KMS-11 (cell line): ENCODE measurements at regions not wholly inside any gene's neighbourhood (a gene's known extent, or its start where the extent isn't known, plus 50 kb on each side); places are given as distances from the start of the nearest gene placed in this dataset.

Experiments
- H2AFZ ChIP-seq: fragments of 200-600 bp; sonication (generic); 2 replicates; pipeline ENCODE4 v1.6.1; 2016; ENCODE audit warnings: antibody characterized with exemption, mixed run types, low read depth
- H3K27ac ChIP-seq: fragments of 200-600 bp; sonication (generic); 2 replicates; pipeline ENCODE4 v1.6.1; 2016; ENCODE audit warnings: mild to moderate bottlenecking, mixed run types
- H3K27me3 ChIP-seq: fragments of 200-600 bp; sonication (generic); 2 replicates; pipeline ENCODE4 v1.6.1; 2017; ENCODE audit warnings: mild to moderate bottlenecking, low read depth, mixed run types, moderate library complexity; ENCODE audit not compliant: insufficient read depth
- H3K36me3 ChIP-seq: fragments of 200-600 bp; sonication (generic); 2 replicates; pipeline ENCODE4 v1.6.1; 2017; ENCODE audit warnings: mild to moderate bottlenecking, mixed run types; ENCODE audit not compliant: insufficient read depth
- H3K4me1 ChIP-seq: fragments of 200-600 bp; sonication (generic); 2 replicates; pipeline ENCODE4 v1.6.1; 2016; ENCODE audit warnings: mild to moderate bottlenecking, low read depth, mixed run types; ENCODE audit not compliant: poor library complexity, severe bottlenecking
- H3K4me2 ChIP-seq: fragments of 200-600 bp; sonication (generic); 2 replicates; pipeline ENCODE4 v1.7.0; 2016; ENCODE audit warnings: mild to moderate bottlenecking, mixed run types
- H3K4me3 ChIP-seq: fragments of 200-600 bp; sonication (generic); IDR thresholded peaks from 2 replicates; pipeline ENCODE4 v1.6.1; 2017; ENCODE audit warnings: low read depth, low read length, mixed read lengths; ENCODE audit not compliant: insufficient read depth
- H3K79me2 ChIP-seq: fragments of 200-600 bp; sonication (generic); 2 replicates; pipeline ENCODE4 v1.6.1; 2016; ENCODE audit warnings: low read depth, mixed run types; ENCODE audit not compliant: insufficient read depth
- H3K9ac ChIP-seq: fragments of 200-600 bp; sonication (generic); 2 replicates; pipeline ENCODE4 v1.6.1; 2016; ENCODE audit warnings: mild to moderate bottlenecking, mixed run types
- H4K20me1 ChIP-seq: fragments of 200-600 bp; sonication (generic); 2 replicates; pipeline ENCODE4 v1.6.1; 2016; ENCODE audit warnings: mild to moderate bottlenecking, mixed run types; ENCODE audit not compliant: insufficient read depth
- TF ChIP-seq, protein P1 (sequence below): fragments of 200-600 bp; sonication (generic); conservative IDR thresholded peaks from 2 replicates; pipeline ENCODE4 v1.6.1; 2017; ENCODE audit warnings: low read depth, mild to moderate bottlenecking, antibody characterized with exemption, low read length, moderate library complexity, mixed read lengths

GRCh38 chr18:49708662-49709346 lies 104.5 kb downstream of the ACAA2 start:
- H3K4me1 ChIP-seq = no peaks in the 10 kb centered on the region
- no peaks in the 10 kb centered on the region for H3K79me2 ChIP-seq
- no peak overlapping the region for H3K4me2 ChIP-seq
- no peak overlapping the region for H3K4me3 ChIP-seq
- TF ChIP-seq, protein P1, sequence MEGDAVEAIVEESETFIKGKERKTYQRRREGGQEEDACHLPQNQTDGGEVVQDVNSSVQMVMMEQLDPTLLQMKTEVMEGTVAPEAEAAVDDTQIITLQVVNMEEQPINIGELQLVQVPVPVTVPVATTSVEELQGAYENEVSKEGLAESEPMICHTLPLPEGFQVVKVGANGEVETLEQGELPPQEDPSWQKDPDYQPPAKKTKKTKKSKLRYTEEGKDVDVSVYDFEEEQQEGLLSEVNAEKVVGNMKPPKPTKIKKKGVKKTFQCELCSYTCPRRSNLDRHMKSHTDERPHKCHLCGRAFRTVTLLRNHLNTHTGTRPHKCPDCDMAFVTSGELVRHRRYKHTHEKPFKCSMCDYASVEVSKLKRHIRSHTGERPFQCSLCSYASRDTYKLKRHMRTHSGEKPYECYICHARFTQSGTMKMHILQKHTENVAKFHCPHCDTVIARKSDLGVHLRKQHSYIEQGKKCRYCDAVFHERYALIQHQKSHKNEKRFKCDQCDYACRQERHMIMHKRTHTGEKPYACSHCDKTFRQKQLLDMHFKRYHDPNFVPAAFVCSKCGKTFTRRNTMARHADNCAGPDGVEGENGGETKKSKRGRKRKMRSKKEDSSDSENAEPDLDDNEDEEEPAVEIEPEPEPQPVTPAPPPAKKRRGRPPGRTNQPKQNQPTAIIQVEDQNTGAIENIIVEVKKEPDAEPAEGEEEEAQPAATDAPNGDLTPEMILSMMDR = no peak
- no peak overlapping the region for H3K27ac ChIP-seq
- H3K27me3 ChIP-seq = no peaks in the 10 kb centered on the region
- H4K20me1 ChIP-seq = no peaks in the 10 kb centered on the region
- H2AFZ ChIP-seq = no peak overlapping the region
- no peak overlapping the region for H3K9ac ChIP-seq
- no peaks in the 10 kb centered on the region for H3K36me3 ChIP-seq

GRCh38 chr18:49707599-49707998 lies 105.7 kb downstream of the ACAA2 start:
- H3K9ac ChIP-seq = no peak overlapping the region
- no peak overlapping the region for H3K4me2 ChIP-seq
- H3K4me1 ChIP-seq = no peaks in the 10 kb centered on the region
- no peak overlapping the region for H3K27ac ChIP-seq
- no peaks in the 10 kb centered on the region for H3K27me3 ChIP-seq
- TF ChIP-seq, protein P1 = no peak
- H3K79me2 ChIP-seq = no peaks in the 10 kb centered on the region
- H2AFZ ChIP-seq = no peak overlapping the region
- H4K20me1 ChIP-seq = no peaks in the 10 kb centered on the region
- H3K36me3 ChIP-seq = no peaks in the 10 kb centered on the region
- H3K4me3 ChIP-seq = no peak overlapping the region

DNA sequence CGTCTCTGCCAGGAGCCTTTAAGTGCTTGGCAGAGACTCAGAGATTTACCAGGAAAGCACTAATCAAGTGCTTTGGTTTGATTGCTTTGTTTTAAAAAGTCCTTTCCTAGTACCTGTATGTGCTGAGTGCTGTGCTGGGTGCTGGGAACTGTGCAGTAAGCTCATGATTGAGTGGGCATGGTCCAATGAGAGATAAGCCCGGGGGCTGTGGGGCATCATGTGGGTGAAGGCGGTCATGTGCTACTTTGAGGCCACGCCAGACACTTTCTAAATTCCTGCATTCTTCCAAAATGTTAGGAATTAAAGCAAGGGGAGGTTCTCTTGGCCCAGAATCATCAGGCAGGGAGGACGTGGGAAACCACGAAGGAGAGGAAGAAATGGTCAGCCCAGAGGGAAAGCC lies 109.0 kb downstream of the ACAA2 start:
- H3K4me2 ChIP-seq = no peak overlapping the region
- H3K36me3 ChIP-seq = no peaks in the 10 kb centered on the region
- H3K79me2 ChIP-seq = no peaks in the 10 kb centered on the region
- no peak overlapping the region for H2AFZ ChIP-seq
- H3K9ac ChIP-seq = no peak overlapping the region
- H3K4me1 ChIP-seq = no peaks in the 10 kb centered on the region
- H3K27ac ChIP-seq = no peak overlapping the region
- no peak overlapping the region for H3K4me3 ChIP-seq
- TF ChIP-seq, protein P1 = no peak
- H4K20me1 ChIP-seq = no peaks in the 10 kb centered on the region
- H3K27me3 ChIP-seq = no peaks in the 10 kb centered on the region

GRCh38 chr18:49701190-49701589 lies 112.1 kb downstream of the ACAA2 start:
- Histone ChIP-seq H3K4me1 (no peaks in the 10 kb centered on the region), H3K9ac (no peak overlapping the region), H3K79me2 (no peaks in the 10 kb centered on the region), H3K4me2 (no peak overlapping the region), H3K4me3 (no peak overlapping the region), H2AFZ (no peak overlapping the region), H3K36me3 (no peaks in the 10 kb centered on the region), H3K27me3 (no peaks in the 10 kb centered on the region), H4K20me1 (no peaks in the 10 kb centered on the region), H3K27ac (no peak overlapping the region)
- TF ChIP-seq, protein P1 = no peak
